ENCODE measurements at regions not wholly inside any gene's neighbourhood (a gene's known extent, or its start where the extent isn't known, plus 50 kb on each side); places are given as distances from the start of the nearest gene placed in this dataset.
"Not testable (repeated sequence)": the region's sequence is repeated elsewhere in the genome, so short reads cannot be mapped to it uniquely, and the experiment has no call there.

GRCh38 chr5:89087551-89088318 is 204.8 kb upstream of the MEF2C start:
- DNase-seq = no peak

- no peak for DNase-seq
Observed at GRCh38 chr5:89087128-89087527, 204.1 kb upstream of the MEF2C start.

GRCh38 chr5:89086390-89087086 is 203.6 kb upstream of the MEF2C start:
- no peak for DNase-seq

GRCh38 chr5:89083791-89084190 is 200.8 kb upstream of the MEF2C start:
- no peak for DNase-seq

- no peak for DNase-seq
Observed at GRCh38 chr5:89081360-89081759, 198.4 kb upstream of the MEF2C start.

- no peak for DNase-seq
Observed at GRCh38 chr5:89080467-89081116, 197.6 kb upstream of the MEF2C start.

- no peak for DNase-seq
Observed at GRCh38 chr5:89072842-89073672, 190.1 kb upstream of the MEF2C start.

GRCh38 chr5:89071941-89072331 is 189.0 kb upstream of the MEF2C start:
- DNase-seq = no peak

GRCh38 chr5:89071101-89071940 is 188.3 kb upstream of the MEF2C start:
- no peak for DNase-seq

- no peak for DNase-seq
Observed at GRCh38 chr5:89069591-89069990, 186.6 kb upstream of the MEF2C start.

- no peak for DNase-seq
Observed at GRCh38 chr5:89067362-89067761, 184.4 kb upstream of the MEF2C start.

- DNase-seq = no peak
Observed at GRCh38 chr5:89065919-89066318, 182.9 kb upstream of the MEF2C start.

GRCh38 chr5:89064736-89065135 is 181.8 kb upstream of the MEF2C start:
- DNase-seq = no peak

GRCh38 chr5:89064054-89064453 is 181.1 kb upstream of the MEF2C start:
- DNase-seq = no peak

GRCh38 chr5:89060768-89061167 is 177.8 kb upstream of the MEF2C start:
- no peak for DNase-seq

GRCh38 chr5:89059274-89059673 is 176.3 kb upstream of the MEF2C start:
- DNase-seq = no peak

GRCh38 chr5:89055695-89056085 is 172.7 kb upstream of the MEF2C start:
- DNase-seq = no peak

- no peak for DNase-seq
Observed at GRCh38 chr5:89055015-89055694, 172.2 kb upstream of the MEF2C start.

GRCh38 chr5:89053547-89053946 is 170.6 kb upstream of the MEF2C start:
- DNase-seq = no peak

- not testable (repeated sequence) for DNase-seq
Observed at GRCh38 chr5:89050062-89050461, 167.1 kb upstream of the MEF2C start.

- DNase-seq = no peak
Observed at GRCh38 chr5:89047571-89047970, 164.6 kb upstream of the MEF2C start.

- DNase-seq = no peak
Observed at GRCh38 chr5:89045216-89045615, 162.2 kb upstream of the MEF2C start.
